ENCODE measurements at regions not wholly inside any gene's neighbourhood (a gene's known extent, or its start where the extent isn't known, plus 50 kb on each side); places are given as distances from the start of the nearest gene placed in this dataset.
A peak's percentile ranks its signal among the peaks of the same experiment; 100 is the strongest.

GRCh38 chr7:125563964-125564529 lies 634.4 kb upstream of the POT1 start:
- no peak for DNase-seq

- DNase-seq: no peak
Measured at GRCh38 chr7:125563557-125563956, 633.9 kb upstream of the POT1 start.

- DNase-seq: no peak
Measured at GRCh38 chr7:125561006-125561405, 631.4 kb upstream of the POT1 start.

- no peak for DNase-seq
Measured at GRCh38 chr7:125559921-125560320, 630.3 kb upstream of the POT1 start.

- DNase-seq: no peak
Measured at GRCh38 chr7:125555916-125556315, 626.3 kb upstream of the POT1 start.

GRCh38 chr7:125551008-125551407 lies 621.4 kb upstream of the POT1 start:
- no peak for DNase-seq

- no peak for DNase-seq
Measured at GRCh38 chr7:125547505-125547904, 617.9 kb upstream of the POT1 start.

GRCh38 chr7:125530553-125530952 lies 600.9 kb upstream of the POT1 start:
- DNase-seq: no peak

- DNase-seq: no peak
Measured at GRCh38 chr7:125529249-125529648, 599.6 kb upstream of the POT1 start.

- DNase-seq: no peak
Measured at GRCh38 chr7:125526958-125527357, 597.3 kb upstream of the POT1 start.

- DNase-seq: no peak
Measured at GRCh38 chr7:125526092-125526491, 596.5 kb upstream of the POT1 start.

GRCh38 chr7:125516194-125516593 lies 586.6 kb upstream of the POT1 start:
- DNase-seq: peak; percentile 41

GRCh38 chr7:125512373-125512772 lies 582.7 kb upstream of the POT1 start:
- DNase-seq: no peak

- no peak for DNase-seq
Measured at GRCh38 chr7:125511310-125511709, 581.7 kb upstream of the POT1 start.

- no peak for DNase-seq
Measured at GRCh38 chr7:125506331-125506730, 576.7 kb upstream of the POT1 start.

- no peak for DNase-seq
Measured at GRCh38 chr7:125504848-125505247, 575.2 kb upstream of the POT1 start.

GRCh38 chr7:125495997-125496396 lies 566.4 kb upstream of the POT1 start:
- DNase-seq: no peak

- DNase-seq: no peak
Measured at GRCh38 chr7:125492521-125492920, 562.9 kb upstream of the POT1 start.

GRCh38 chr7:125491137-125491536 lies 561.5 kb upstream of the POT1 start:
- no peak for DNase-seq

GRCh38 chr7:125490167-125490566 lies 560.5 kb upstream of the POT1 start:
- DNase-seq: no peak

GRCh38 chr7:125485223-125485622 lies 555.6 kb upstream of the POT1 start:
- no peak for DNase-seq

- no peak for DNase-seq
Measured at GRCh38 chr7:125484755-125485154, 555.1 kb upstream of the POT1 start.

- DNase-seq: no peak
Measured at GRCh38 chr7:125481323-125481722, 551.7 kb upstream of the POT1 start.

- no peak for DNase-seq
Measured at GRCh38 chr7:125480762-125481161, 551.1 kb upstream of the POT1 start.

GRCh38 chr7:125468855-125469174 lies 539.2 kb upstream of the POT1 start:
- no peak for DNase-seq

Measured in muscle of arm (tissue), 1 donor.